DMS53 (cell line): ENCODE measurements at regions not wholly inside any gene's neighbourhood (a gene's known extent, or its start where the extent isn't known, plus 50 kb on each side); places are given as distances from the start of the nearest gene placed in this dataset.
"Not testable (repeated sequence)": the region's sequence is repeated elsewhere in the genome, so short reads cannot be mapped to it uniquely, and the experiment has no call there.

ENCODE experiments used
- DNase-seq: peaks from one replicate; lab custom pipeline; 2025; lab: John Stamatoyannopoulos, UW

GRCh38 chr21:26331205-26331980 is 160.8 kb upstream of the APP start:
- DNase-seq, result no peak

GRCh38 chr21:26320596-26320995 is 150.0 kb upstream of the APP start:
- DNase-seq, result no peak

- no peak for DNase-seq
Observed at GRCh38 chr21:26307640-26308039, 137.1 kb upstream of the APP start.

- DNase-seq, result no peak
Observed at GRCh38 chr21:26297851-26298250, 127.3 kb upstream of the APP start.

DNA sequence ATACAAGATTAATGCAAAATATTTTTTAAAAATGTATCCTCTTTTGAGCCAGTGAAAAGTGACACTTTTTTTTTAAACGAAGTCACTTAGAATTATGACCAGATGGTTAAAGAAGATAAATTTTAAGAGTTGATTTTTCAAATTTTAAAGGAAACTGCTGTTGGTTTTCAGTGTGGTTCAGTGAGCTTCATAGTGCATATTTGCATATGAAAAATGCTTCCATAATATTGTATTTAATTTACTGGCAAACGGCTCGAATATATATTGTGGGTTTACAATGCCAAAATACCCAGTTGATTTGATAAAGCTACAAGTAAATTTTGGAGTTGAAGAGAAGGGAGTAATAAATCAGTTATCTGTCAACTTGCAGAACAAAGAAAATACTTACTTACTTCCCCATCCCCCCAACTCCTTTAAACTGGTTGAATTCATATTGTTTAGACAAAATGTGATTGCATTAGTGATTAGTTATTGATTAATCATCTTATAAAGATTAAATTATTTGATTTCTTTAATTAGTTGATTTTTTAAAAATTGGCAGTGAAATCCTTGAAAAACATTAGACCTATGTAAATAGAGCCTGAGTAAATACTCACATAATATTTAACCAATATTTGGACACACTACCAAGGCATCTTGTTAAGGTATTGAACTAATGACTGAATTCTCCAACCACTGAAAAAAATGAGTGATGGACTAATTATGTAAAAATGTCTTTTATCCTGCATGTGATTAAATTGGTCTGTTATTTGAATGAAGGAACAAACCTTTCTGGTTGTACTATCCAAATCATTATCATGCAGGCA is 122.8 kb upstream of the APP start:
- no peak for DNase-seq

- DNase-seq, result no peak
Observed at GRCh38 chr21:26288026-26288425, 117.5 kb upstream of the APP start.

DNA sequence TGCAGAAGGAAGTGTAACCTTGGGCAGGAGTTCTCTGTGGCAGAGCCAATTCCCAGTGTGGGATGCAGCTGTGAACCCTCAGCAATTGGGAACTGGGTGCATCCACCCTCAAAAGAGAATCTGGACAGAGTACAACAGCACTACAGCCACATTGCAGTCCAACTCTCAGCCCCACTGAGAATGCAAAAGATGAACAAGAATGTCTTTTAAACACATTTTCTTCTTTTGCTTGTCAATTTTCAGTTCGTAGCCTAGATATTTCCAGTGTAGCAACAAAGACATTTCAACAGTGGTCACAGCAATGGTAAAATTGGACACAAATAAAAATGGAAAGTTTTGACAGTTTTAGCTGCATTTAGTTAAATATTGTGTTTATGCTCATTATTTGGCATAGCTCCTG is 114.0 kb upstream of the APP start:
- no peak for DNase-seq

DNA sequence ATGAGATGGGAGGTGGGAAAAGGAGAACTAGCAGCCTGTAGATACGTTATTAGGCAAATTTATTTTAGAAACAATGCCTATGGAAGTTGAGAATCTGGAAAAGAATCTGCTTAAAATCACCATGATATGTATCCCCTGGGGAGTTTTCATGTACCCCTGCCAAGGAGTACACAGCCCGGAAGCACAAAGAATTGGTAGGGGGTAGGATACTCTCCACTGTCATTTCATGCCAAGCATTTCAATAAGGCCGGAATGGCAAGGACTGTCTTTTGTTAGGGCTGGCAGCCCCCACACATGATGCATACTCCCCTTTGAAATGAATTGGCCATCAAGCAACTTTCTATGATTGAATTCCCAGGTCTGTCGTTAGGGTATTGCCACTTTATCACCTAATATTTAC is 111.5 kb upstream of the APP start:
- DNase-seq, result no peak

DNA sequence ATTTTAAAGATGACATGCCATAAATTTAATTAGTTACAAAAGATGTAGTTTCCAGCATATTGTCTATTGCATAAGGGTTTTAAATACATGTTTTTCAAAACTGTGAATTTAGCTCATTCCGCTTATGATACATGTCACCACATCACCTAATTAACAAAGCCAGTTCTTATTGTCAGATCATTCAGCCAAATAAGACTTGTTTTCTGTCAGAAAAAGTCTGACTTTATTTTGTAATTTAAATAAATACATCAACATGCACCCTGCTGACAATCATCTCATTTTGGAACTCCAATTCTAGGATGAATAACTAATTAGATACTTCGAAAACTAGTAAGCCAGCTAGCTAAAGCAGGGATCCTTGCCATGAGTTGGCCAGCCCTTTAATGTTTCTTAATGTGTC is 110.9 kb upstream of the APP start:
- DNase-seq, result no peak

GRCh38 chr21:26280775-26281174 is 110.2 kb upstream of the APP start:
- DNase-seq, result no peak

- no peak for DNase-seq
Observed at GRCh38 chr21:26280148-26280547, 109.6 kb upstream of the APP start.

GRCh38 chr21:26275801-26276200 is 105.2 kb upstream of the APP start:
- DNase-seq, result no peak

- DNase-seq, result no peak
Observed at GRCh38 chr21:26273686-26274313, 103.2 kb upstream of the APP start.

- DNase-seq, result no peak
Observed at GRCh38 chr21:26267389-26267788, 96.8 kb upstream of the APP start.

DNA sequence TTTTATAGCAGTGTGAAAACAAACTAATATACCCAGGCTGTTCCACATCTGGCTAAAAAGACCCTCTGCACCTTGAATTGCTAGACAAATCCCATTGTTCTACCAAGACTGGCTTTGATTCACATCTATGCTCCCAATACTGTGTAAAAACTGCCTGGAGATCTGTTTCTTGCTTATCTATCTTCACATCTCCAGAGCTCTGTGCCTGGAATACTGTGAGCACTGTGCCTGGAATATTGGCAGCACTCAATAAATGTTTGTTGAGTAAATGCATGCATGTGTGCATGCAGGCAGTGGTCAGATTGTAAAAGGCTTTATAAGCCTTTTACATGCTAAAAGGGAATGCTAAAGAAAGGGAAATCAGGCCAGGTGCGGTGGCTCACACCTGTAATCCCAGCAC is 75.5 kb upstream of the APP start:
- DNase-seq, result no peak

DNA sequence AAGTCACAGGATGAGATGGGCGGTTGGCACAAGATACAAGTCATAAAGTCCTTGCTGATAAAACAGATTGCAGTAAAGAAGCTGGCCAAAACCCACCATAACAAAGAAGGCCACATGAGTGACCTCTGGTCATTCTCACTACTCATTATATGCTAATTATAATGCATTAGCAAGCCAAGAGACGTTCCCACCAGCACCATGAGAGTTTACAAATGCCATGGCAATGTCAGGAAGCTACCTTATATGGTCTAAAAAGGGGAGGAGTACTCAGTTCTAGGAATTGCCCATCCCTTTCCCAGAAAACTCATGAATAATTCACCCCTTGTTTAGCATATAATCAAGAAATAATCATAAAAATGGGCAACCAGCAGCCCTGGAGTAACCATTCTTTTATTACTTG is 74.9 kb upstream of the APP start:
- no peak for DNase-seq

GRCh38 chr21:26238646-26239045 is 68.1 kb upstream of the APP start:
- DNase-seq, result no peak

GRCh38 chr21:26236281-26236680 is 65.7 kb upstream of the APP start:
- DNase-seq, result no peak

DNA sequence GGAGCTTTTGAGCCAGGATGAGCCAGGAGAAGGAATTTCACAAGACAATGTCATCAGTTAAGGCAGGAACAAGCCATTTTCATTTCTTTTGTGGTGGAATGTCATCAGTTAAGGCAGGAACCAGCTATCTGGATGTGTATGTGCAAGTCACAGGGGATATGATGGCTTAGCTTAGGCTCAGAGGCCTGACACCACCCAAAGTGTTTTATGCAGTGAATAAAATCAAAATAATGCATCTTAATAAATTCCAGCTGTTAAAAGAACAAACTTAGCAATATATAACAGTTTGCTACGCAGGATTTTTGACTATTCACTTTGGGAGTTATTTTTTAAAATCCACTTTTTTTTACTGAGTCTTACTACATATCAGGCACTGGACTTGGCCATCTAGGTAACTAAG is 62.7 kb upstream of the APP start:
- DNase-seq, result not testable (repeated sequence)

GRCh38 chr21:26232491-26232890 is 61.9 kb upstream of the APP start:
- not testable (repeated sequence) for DNase-seq

DNA sequence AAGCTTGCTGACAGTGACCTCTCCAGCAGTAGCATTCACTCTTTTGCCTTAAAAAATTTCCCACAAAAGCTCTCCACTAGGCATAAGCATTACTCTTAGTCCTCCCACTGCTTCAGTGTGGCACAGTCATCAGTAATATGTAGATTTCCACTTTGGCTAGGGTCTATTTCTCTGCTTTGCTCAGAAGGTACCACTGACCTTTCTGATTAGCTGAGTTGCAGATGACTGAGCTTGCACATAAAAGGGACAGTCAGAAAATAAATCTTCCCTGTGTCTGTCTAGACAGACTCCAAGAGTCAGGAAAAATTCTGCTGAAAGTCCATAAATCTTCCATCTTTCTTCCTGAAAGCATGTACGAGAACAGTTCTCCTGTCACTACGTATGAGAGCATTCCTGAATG is 56.6 kb upstream of the APP start:
- DNase-seq, result no peak

DNA sequence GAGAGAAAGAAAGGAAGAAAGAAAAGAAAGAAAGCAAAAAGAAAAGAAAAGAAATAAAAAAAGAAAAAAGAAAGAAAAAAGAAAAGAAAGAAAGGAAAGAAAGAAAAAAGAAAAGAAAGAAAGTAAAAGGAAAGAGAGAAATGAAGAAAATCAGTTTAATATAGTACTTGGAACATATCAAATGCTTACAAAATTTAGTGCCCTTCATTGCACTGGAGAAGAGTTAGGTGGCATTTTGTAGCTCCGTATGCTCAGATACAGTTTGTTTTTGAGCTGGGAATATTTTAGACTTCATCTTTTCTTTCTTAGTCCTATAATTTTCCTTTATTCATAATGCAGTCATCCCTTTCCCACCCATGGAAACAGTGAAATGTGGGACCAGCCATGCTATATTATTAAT is 56.2 kb upstream of the APP start:
- DNase-seq, result no peak

DNA sequence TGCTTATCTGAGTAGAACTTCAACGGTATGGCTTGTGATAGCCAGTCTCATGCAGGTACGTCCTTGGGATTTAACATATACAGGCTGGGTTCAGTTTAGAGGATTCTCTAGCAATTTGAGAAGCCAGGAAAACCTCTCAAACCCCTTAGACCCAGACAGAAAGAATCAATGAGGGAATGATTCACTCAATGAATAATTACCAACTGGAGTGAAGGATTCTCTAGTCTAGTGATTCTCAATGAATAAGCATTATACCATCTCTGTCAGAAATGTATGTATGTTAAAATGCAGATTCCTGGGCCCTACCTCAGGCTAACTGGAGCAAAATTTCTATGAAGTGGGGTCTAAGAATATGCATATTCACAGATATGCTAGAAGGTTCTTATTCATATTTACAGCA is 54.5 kb upstream of the APP start:
- DNase-seq, result no peak
